Breast epithelium (tissue), 4 donors: ENCODE measurements at regions not wholly inside any gene's neighbourhood (a gene's known extent, or its start where the extent isn't known, plus 50 kb on each side); places are given as distances from the start of the nearest gene placed in this dataset.

Experiments
- DNase-seq, 2 donors: peaks; one replicate each; pipeline ENCODE4 v3.0.0-alpha.2; 2019; ENCODE audit warnings: low spot score in 2 of 2
- H3K27ac ChIP-seq, 2 donors: fragments of 200-600 bp; sonication (generic) in 1 of 2; one replicate each; pipeline ENCODE4 v1.5.1; 2016 to 2019; ENCODE audit warnings: mild to moderate bottlenecking in 1 of 2
- H3K27me3 ChIP-seq, 2 donors: fragments of 200-600 bp; sonication (generic) in 1 of 2; one replicate each; pipeline versions ENCODE4 v1.5.1 to v1.6.0; 2017 to 2019; ENCODE audit warnings: control low read depth in 1 of 2, mild to moderate bottlenecking in 1 of 2
- H3K36me3 ChIP-seq: fragments of 200-600 bp; one replicate; pipeline ENCODE4 v1.5.1; 2019
- H3K4me1 ChIP-seq, 2 donors: fragments of 200-600 bp; sonication (generic); one replicate each; pipeline ENCODE4 v1.5.1; 2016 to 2019; ENCODE audit warnings: control low read depth in 1 of 2
- H3K4me3 ChIP-seq, 3 donors: fragments of 200-600 bp; sonication (generic); 1 replicate in 2 of 3; 2 replicates in 1 of 3; pipeline ENCODE4 v1.5.1; 2016 to 2019; ENCODE audit warnings: mild to moderate bottlenecking in 3 of 3, moderate library complexity in 2 of 3
- H3K9me3 ChIP-seq, 2 donors: fragments of 200-600 bp; sonication (generic) in 1 of 2; one replicate each; pipeline ENCODE4 v1.5.1; 2016 to 2019; ENCODE audit warnings: control low read depth in 1 of 2
- POLR2A ChIP-seq: fragments of 450-650 bp; IDR thresholded peaks from one replicate; pipeline ENCODE4 v1.6.1; 2016; ENCODE audit warnings: antibody characterized with exemption, mild to moderate bottlenecking, moderate library complexity
- POLR2AphosphoS5 ChIP-seq, 3 donors: sonication (generic); formaldehyde crosslinking; IDR thresholded peaks; one replicate each; pipeline ENCODE4 v1.6.1; 2017; ENCODE audit warnings: antibody characterized with exemption in 3 of 3
- intact Hi-C: fragments of 100-400 bp; cut with DNase I; formaldehyde crosslinking; loops from one replicate; pipeline ENCODE4 v1.15.1; 2023; ENCODE audit warnings: low total_unique reads
- TF ChIP-seq, protein P1 (sequence below), 3 donors: fragments of 450-650 bp; IDR thresholded peaks; one replicate each; pipeline ENCODE4 v1.5.1; 2016 to 2017; ENCODE audit warnings: antibody characterized with exemption in 3 of 3, mild to moderate bottlenecking in 3 of 3, moderate library complexity in 3 of 3

DNA sequence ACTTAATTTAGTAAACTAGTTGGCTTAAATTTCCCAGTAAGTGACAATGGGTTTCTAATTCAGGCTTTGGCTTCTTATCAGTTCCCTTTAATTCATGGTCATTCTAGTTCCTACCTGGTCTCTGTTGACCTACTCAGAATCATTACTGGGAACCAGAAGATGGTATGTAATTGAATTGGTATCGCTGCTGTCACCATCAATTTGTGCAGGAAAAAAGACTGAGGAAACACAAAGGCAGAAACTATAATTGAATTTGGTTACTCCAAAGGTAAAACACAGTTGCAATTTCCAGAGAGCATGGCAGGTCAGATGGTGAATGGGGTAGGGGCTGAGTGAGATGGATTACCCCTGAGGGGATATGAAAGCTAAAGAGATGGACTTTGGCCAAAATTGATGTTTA lies 226.5 kb upstream of the GAP43 start:
- Histone ChIP-seq H3K4me1 (no peaks in the 10 kb centered on the region), H3K27me3 (no peaks in the 10 kb centered on the region), H3K27ac (no peak overlapping the region), H3K36me3 (no peaks in the 10 kb centered on the region), H3K4me3 (no peak overlapping the region), H3K9me3 (no peaks in the 10 kb centered on the region)
- TF ChIP-seq, protein P1, sequence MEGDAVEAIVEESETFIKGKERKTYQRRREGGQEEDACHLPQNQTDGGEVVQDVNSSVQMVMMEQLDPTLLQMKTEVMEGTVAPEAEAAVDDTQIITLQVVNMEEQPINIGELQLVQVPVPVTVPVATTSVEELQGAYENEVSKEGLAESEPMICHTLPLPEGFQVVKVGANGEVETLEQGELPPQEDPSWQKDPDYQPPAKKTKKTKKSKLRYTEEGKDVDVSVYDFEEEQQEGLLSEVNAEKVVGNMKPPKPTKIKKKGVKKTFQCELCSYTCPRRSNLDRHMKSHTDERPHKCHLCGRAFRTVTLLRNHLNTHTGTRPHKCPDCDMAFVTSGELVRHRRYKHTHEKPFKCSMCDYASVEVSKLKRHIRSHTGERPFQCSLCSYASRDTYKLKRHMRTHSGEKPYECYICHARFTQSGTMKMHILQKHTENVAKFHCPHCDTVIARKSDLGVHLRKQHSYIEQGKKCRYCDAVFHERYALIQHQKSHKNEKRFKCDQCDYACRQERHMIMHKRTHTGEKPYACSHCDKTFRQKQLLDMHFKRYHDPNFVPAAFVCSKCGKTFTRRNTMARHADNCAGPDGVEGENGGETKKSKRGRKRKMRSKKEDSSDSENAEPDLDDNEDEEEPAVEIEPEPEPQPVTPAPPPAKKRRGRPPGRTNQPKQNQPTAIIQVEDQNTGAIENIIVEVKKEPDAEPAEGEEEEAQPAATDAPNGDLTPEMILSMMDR (IDR thresholded peaks at IDR 0.05) = no peak
- TF ChIP-seq POLR2A = no peak
- TF ChIP-seq POLR2AphosphoS5 (IDR thresholded peaks at IDR 0.05) = no peak
- intact Hi-C loops = loop anchor here (5.0 kb wide), 1 partner anchor 570 kb away; no protein-coding TSS in a partner anchor
- no peak for DNase-seq

DNA sequence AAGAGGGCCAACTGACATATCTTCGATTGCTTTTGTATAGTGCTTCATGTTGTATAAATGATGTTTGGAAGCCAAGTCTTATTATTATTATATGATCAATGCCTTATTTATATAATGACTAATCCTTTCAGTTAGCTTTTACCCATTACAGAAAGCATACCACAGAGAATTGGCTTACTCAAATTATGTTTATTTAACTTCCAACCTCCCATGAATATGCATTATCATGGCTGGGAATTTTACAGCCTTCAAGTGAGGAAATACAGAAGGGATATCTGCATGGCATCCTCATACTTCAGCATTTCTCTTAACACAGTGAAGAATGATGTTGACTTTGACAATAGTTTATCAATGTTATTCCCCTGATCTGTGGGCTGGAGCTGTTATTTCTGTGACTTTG lies 225.9 kb upstream of the GAP43 start:
- Histone ChIP-seq H3K27me3 (no peaks in the 10 kb centered on the region), H3K9me3 (no peaks in the 10 kb centered on the region), H3K36me3 (no peaks in the 10 kb centered on the region), H3K4me3 (no peak overlapping the region), H3K4me1 (no peaks in the 10 kb centered on the region), H3K27ac (no peak overlapping the region)
- no peak for DNase-seq
- intact Hi-C loops = loop anchor here (5.0 kb wide), 1 partner anchor 570 kb away; no protein-coding TSS in a partner anchor
- TF ChIP-seq, protein P1 (IDR thresholded peaks at IDR 0.05) = no peak
- no peak for TF ChIP-seq POLR2AphosphoS5 (IDR thresholded peaks at IDR 0.05)
- no peak for TF ChIP-seq POLR2A

DNA sequence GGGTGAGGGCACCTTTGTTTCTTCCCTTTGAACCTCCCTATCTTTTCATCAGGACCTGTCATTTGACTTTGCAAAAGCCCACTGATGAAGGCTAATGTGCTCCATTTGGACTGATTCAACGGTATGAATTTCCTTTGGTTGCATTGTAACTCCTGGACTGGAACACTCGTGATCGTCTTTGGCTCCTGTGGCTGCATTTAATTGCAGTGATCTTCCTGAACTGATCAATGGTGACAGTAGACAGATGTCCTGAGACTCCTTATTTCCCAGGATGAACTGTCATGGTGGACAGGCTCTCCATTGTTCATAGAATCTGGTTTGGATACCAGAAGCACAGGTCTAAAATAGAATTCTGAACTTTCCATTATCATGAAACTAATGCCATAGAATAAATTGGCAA lies 224.8 kb upstream of the GAP43 start:
- TF ChIP-seq, protein P1 (IDR thresholded peaks at IDR 0.05) = no peak
- TF ChIP-seq POLR2AphosphoS5 (IDR thresholded peaks at IDR 0.05) (no peak), POLR2A (no peak)
- no peak overlapping the region for H3K27ac ChIP-seq
- no peaks in the 10 kb centered on the region for H3K36me3 ChIP-seq
- H3K9me3 ChIP-seq = no peaks in the 10 kb centered on the region
- no peak for DNase-seq
- no peaks in the 10 kb centered on the region for H3K4me1 ChIP-seq
- no peak overlapping the region for H3K4me3 ChIP-seq
- no peaks in the 10 kb centered on the region for H3K27me3 ChIP-seq
- intact Hi-C loops = loop anchor here (5.0 kb wide), 1 partner anchor 571 kb away; no protein-coding TSS in a partner anchor

DNA sequence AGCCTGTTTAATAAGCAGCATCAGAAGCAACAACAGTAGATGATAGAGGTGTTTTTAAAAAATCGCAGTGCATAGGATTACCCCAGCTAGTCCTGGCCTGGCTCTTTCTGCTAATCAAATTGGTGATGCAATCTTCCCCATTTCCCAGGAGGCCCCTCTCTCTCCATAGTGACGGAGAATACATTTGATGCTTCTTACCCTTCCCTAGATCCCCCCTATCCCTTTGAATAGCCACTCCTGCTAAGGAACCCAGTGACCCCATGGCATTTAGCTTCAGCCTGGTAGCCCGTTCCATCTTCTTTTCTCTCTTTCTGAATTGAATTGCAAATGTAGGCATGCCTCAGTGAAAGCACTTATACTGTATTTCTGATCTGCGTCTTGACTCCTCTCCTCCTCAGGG lies 223.6 kb upstream of the GAP43 start:
- no peaks in the 10 kb centered on the region for H3K36me3 ChIP-seq
- no peaks in the 10 kb centered on the region for H3K27me3 ChIP-seq
- H3K4me1 ChIP-seq = no peaks in the 10 kb centered on the region
- H3K27ac ChIP-seq = no peak overlapping the region
- no peak for DNase-seq
- intact Hi-C loops = loop anchor here (5.0 kb wide), 1 partner anchor 572 kb away; no protein-coding TSS in a partner anchor
- no peaks in the 10 kb centered on the region for H3K9me3 ChIP-seq
- TF ChIP-seq, protein P1 (IDR thresholded peaks at IDR 0.05) = no peak
- TF ChIP-seq POLR2A = no peak
- no peak for TF ChIP-seq POLR2AphosphoS5 (IDR thresholded peaks at IDR 0.05)
- no peak overlapping the region for H3K4me3 ChIP-seq

DNA sequence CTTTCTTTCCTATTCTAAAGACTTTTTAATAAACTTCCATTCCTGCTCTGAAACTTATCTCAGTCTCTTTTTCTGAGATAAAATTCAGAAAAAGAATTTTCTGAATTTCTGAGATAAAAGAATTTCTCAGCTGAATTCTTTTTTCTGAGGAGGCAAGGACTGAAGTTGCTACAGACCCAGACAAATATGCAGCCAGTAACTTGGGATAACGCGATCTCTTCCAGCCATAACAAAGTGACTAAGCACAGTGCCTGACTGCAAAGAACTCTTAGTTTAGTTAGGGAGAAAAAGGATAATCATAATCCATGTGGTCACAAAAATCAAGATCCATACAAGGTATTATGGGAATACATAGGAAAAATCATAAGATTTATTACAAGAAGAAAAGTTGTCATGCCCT lies 222.0 kb upstream of the GAP43 start:
- Histone ChIP-seq H3K4me3 (no peak overlapping the region), H3K36me3 (no peaks in the 10 kb centered on the region), H3K27me3 (no peaks in the 10 kb centered on the region), H3K9me3 (no peaks in the 10 kb centered on the region), H3K4me1 (no peaks in the 10 kb centered on the region), H3K27ac (no peak overlapping the region)
- TF ChIP-seq POLR2A (no peak), POLR2AphosphoS5 (IDR thresholded peaks at IDR 0.05) (no peak)
- TF ChIP-seq, protein P1 (IDR thresholded peaks at IDR 0.05) = no peak
- DNase-seq = no peak
- intact Hi-C loops = no loop called here
